ENCODE measurements at regions not wholly inside any gene's neighbourhood (a gene's known extent, or its start where the extent isn't known, plus 50 kb on each side); places are given as distances from the start of the nearest gene placed in this dataset.
A peak's percentile ranks its signal among the peaks of the same experiment; 100 is the strongest.

DNA sequence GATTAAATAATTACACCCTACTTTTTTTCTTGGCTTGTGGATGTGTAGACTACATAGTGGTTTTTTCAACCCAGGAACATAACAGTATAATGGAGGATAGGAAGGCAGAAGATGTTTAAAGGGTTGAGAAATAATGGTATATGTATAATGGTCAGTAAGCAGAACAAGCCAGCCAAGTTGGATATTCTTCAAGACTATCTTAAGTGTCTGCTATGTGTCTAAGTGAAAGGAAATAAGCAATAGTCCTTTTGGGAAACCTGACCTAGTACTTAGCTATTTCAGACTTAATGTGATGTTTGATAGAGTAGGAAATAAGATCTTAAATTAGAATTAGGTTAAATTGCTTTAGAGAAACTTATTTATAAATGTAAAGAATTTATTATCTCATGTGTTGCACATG is 85.7 kb downstream of the PTPDC1 start:
- TF ChIP-seq, protein P1, sequence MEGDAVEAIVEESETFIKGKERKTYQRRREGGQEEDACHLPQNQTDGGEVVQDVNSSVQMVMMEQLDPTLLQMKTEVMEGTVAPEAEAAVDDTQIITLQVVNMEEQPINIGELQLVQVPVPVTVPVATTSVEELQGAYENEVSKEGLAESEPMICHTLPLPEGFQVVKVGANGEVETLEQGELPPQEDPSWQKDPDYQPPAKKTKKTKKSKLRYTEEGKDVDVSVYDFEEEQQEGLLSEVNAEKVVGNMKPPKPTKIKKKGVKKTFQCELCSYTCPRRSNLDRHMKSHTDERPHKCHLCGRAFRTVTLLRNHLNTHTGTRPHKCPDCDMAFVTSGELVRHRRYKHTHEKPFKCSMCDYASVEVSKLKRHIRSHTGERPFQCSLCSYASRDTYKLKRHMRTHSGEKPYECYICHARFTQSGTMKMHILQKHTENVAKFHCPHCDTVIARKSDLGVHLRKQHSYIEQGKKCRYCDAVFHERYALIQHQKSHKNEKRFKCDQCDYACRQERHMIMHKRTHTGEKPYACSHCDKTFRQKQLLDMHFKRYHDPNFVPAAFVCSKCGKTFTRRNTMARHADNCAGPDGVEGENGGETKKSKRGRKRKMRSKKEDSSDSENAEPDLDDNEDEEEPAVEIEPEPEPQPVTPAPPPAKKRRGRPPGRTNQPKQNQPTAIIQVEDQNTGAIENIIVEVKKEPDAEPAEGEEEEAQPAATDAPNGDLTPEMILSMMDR (IDR thresholded peaks at IDR 0.05), result no peak
- H3K27me3 ChIP-seq, result no peaks in the 10 kb centered on the region

DNA sequence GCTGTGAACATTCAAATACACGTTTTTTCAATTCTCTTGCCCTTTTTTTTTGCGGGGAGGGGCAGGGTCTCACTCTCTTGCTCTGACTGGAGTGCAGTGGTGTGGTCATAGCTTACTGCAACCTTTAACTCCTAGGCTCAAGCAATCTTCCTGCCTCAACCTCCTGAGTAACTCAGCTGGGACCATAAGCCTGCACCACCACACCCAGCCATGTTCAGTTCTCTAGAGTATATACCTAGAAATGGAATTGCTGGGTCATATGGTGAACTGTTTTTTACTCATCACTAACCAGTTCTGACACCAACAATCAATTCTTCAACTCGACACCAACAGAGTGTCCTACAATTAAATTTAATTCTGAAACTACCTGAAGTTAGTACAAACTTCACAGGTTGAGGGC is 85.5 kb upstream of the ZNF169 start:
- H3K36me3 ChIP-seq, result peaks cover 49% of the 10 kb centered on the region
- H3K4me1 ChIP-seq, result peaks cover 0 to 97% of the 10 kb centered on the region in 2 donors

More for the DNA sequence above, 85.7 kb downstream of the PTPDC1 start:
- Histone ChIP-seq H3K27ac (peak overlapping the region; percentile 99 to 100), H3K4me1 (peaks cover 0 to 73% of the 10 kb centered on the region in 2 donors), H3K4me3 (peak overlapping the region in 1 of 2 donors; percentile 0), H3K36me3 (peaks cover 22% of the 10 kb centered on the region), H3K9me3 (no peaks in the 10 kb centered on the region)
- DNase-seq (ENCODE audit: low spot score), result no peak

DNA sequence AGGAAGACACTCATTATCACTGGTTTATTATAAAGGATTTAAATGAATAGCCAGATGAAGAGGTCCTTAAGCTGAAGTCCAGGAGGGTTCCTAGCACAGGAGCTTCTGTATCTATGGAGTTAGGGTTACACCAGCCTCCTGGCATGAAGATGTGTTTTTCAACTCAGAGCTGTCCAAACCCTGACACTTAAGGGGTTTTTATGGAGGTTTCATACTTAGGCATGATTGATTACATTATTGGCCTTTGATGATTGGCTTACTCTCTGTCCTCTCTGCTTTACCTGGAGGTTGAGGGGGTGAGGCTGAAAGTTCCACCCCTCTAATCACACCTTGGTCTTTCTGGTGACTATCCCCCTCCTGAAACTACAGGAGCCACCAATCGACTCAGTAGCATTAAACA is 84.9 kb upstream of the ZNF169 start:
- TF ChIP-seq, protein P1 (IDR thresholded peaks at IDR 0.05), result no peak
- H3K9me3 ChIP-seq, result no peaks in the 10 kb centered on the region
- peaks cover 49% of the 10 kb centered on the region for H3K36me3 ChIP-seq
- peak overlapping the region in 1 of 2 donors; percentile 15 for H3K27ac ChIP-seq
- no peak for DNase-seq (ENCODE audit: low spot score)
- H3K4me1 ChIP-seq, result peaks cover 0 to 97% of the 10 kb centered on the region in 2 donors
- H3K27me3 ChIP-seq, result no peaks in the 10 kb centered on the region
- H3K4me3 ChIP-seq, result no peak overlapping the region

More for the DNA sequence above, 85.5 kb upstream of the ZNF169 start:
- H3K27ac ChIP-seq, result peak overlapping the region; percentile 5 to 23
- no peaks in the 10 kb centered on the region for H3K9me3 ChIP-seq
- TF ChIP-seq, protein P1 (IDR thresholded peaks at IDR 0.05), result no peak
- DNase-seq (ENCODE audit: low spot score), result no peak
- no peak overlapping the region for H3K4me3 ChIP-seq
- no peaks in the 10 kb centered on the region for H3K27me3 ChIP-seq

DNA sequence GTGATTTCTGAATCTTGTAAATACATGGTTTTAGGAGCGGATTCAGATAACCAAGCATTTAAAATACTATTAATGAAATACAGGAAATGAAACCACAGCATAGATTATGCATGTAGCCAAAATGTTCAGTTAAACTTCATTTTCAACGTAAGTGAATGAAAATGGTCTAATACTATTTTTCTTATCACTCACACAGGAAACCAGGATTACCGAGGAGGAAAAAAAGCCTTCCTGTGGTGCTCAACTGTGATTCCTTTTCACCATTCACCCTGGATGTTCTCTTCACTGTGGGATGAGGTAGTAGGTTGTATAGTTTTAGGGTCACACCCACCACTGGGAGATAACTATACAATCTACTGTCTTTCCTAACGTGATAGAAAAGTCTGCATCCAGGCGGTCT is 83.4 kb upstream of the ZNF169 start:
- peaks cover 0 to 84% of the 10 kb centered on the region in 2 donors for H3K4me1 ChIP-seq
- H3K27ac ChIP-seq, result no peak overlapping the region
- no peak overlapping the region for H3K4me3 ChIP-seq
- no peak for DNase-seq (ENCODE audit: low spot score)
- no peaks in the 10 kb centered on the region for H3K27me3 ChIP-seq
- peaks cover 49% of the 10 kb centered on the region for H3K36me3 ChIP-seq
- no peaks in the 10 kb centered on the region for H3K9me3 ChIP-seq
- TF ChIP-seq, protein P1 (IDR thresholded peaks at IDR 0.05), result no peak

DNA sequence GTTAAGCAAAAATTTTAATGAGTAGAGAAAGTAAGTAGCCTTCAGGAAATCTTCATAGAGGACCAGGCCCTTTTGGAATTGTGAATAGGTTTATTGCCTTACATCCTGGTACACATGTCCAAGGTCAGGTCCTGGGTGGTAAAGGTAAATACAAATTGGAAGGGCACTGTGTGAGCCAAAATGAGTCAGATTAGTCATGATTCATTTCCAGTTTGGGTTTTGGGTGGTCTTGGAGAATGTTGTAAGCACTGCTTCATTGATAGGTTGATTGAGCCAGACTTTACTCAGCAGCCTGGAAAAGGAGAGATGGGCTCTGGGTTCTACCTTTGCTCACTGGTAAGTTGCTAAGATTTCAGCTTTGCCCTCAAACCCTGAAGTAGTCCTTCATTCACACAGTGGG is 82.5 kb upstream of the ZNF169 start:
- no peak overlapping the region for H3K4me3 ChIP-seq
- H3K27ac ChIP-seq, result no peak overlapping the region
- H3K9me3 ChIP-seq, result no peaks in the 10 kb centered on the region
- peaks cover 47% of the 10 kb centered on the region for H3K36me3 ChIP-seq
- no peaks in the 10 kb centered on the region for H3K27me3 ChIP-seq
- peaks cover 0 to 84% of the 10 kb centered on the region in 2 donors for H3K4me1 ChIP-seq
- no peak for DNase-seq (ENCODE audit: low spot score)
- TF ChIP-seq, protein P1 (IDR thresholded peaks at IDR 0.05), result no peak

DNA sequence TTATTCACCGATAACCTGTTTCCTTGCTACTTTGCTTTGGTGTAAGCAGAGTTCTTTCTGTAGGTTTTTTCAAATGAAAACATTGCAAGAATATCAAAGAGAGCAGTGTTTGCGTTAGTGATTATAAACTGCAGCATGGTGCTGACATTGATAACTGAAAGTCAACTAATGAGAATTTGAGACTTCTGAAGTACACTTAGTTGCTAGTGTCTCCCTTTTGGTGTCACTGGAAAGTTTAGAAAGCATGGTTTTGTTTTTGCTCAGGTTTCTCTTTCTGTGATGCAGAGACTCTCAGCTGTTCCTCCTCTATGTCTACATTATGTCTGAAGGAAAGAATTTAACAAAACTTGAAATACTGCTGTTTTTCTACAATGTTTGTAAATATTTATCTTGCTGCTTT is 80.2 kb upstream of the ZNF169 start:
- no peaks in the 10 kb centered on the region for H3K9me3 ChIP-seq
- peaks cover 0 to 75% of the 10 kb centered on the region in 2 donors for H3K4me1 ChIP-seq
- peaks cover 45% of the 10 kb centered on the region for H3K36me3 ChIP-seq
- no peak overlapping the region for H3K4me3 ChIP-seq
- no peaks in the 10 kb centered on the region for H3K27me3 ChIP-seq
- no peak overlapping the region for H3K27ac ChIP-seq
- DNase-seq (ENCODE audit: low spot score), result no peak
- TF ChIP-seq, protein P1 (IDR thresholded peaks at IDR 0.05), result no peak
